NCI-H460 (cell line): ENCODE measurements at regions not wholly inside any gene's neighbourhood (a gene's known extent, or its start where the extent isn't known, plus 50 kb on each side); places are given as distances from the start of the nearest gene placed in this dataset.

Experiments
- DNase-seq: peaks from one replicate; pipeline ENCODE4 v3.0.0-alpha.2; 2016; ENCODE audit warnings: low read depth; ENCODE audit errors: extremely low read depth

- no peak for DNase-seq
Observed at GRCh38 chr13:76754414-76754813, 131.8 kb downstream of the KCTD12 start.

- no peak for DNase-seq
Observed at GRCh38 chr13:76751278-76751677, 134.9 kb downstream of the KCTD12 start.

DNA sequence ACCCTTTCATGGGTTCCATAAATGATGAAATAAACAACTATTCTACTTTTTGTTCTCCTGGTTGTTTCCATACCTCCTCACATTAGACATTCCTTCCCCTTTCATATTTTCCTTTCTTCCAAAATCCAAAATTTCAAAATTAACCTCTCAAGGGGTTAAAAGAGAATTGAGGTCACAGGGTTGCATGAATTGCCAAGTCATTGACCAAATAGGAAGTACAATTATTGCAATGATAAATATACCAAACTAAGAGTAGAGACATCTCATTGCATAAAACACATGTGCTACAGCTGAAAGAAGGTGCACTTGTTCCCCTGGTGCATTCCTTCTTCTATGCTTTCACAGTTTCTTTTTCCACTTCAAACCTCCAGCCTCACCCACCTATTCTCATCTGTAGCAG, 136.1 kb downstream of the KCTD12 start:
- DNase-seq = no peak

DNA sequence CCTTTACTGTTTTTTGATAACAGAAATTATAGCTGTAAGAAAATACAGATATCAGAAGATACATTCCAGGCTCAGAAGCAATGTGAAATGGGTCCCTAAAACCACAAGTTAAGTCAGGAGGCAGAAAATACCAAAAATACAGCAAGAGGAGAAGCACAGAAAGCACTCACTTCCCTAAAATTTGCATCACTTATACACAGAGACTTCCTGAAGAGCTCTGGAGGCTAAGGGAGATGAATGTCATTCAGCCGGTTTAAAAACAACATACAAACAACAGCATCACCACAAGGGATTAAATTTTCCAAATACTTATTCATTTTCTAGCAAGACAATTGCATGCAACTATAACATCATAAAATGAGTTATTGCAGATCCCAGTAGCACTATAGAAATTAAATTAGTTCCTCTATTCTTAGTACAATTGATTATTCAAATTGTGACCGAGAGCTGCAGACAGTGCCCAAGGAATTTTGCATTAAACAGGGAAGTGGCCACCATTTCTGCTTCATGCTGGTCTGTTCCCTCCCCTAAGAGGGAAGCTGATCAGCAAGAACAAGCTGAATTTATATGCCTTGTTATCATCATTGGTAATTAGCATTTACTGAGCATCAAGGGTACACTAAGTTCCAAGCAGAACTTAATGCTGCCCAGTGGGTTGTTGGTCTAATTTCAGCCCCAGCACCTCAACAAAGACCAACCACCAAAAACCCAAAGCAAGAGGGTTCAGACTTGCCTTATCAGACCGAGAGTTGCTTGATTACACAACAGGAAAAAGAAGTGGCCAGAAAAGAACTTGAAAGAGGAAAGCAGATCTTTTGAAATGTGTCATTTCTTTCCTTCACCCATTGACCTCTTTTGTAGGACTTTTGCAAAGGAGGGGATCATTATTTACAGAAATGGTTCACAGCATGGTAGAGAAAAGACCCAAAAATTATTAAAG, 140.7 kb downstream of the KCTD12 start:
- DNase-seq = no peak

GRCh38 chr13:76741624-76742023, 144.6 kb downstream of the KCTD12 start:
- DNase-seq = no peak

GRCh38 chr13:76741046-76741445, 145.2 kb downstream of the KCTD12 start:
- DNase-seq = no peak

- DNase-seq = no peak
Observed at GRCh38 chr13:76738616-76739015, 147.6 kb downstream of the KCTD12 start.

DNA sequence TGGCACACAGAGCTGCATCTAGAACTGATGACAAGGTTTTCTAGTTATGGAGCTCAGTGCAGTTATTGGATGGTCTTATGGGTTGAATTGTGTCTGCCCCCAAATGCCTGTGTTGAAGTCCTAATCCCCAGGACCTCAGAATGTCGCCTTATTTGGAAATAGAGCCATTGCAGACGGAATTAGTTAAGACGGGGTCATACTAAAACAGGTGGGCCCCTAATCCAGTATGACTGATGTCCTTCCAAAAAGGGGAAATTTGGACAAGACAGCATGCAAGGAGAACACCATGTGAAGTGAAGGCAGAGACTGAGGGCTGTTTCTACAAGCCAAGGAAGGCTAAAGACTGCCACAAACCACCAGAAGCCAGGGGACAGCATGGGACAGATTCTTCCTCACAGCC, 148.7 kb downstream of the KCTD12 start:
- no peak for DNase-seq

- DNase-seq = no peak
Observed at GRCh38 chr13:76735641-76736040, 150.6 kb downstream of the KCTD12 start.

DNA sequence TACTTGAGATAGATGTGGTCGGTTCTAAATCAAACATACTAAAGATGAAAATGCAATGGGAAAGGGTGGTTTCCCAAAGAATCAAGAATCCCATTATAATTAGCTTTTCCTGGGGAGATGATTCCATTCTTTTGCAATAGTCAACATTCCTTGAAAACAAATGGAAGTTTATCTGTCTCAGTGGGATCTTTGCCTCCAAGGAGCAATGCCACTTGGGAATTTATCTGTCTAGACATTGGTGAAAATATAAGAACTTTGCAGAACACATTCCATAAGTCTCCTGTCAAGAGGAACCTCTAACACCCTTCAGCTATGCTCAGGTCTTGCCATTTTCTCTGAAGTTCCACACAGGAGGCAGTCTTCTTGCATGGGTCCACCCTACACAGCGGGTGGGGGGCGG, 152.5 kb downstream of the KCTD12 start:
- no peak for DNase-seq

GRCh38 chr13:76732367-76732766, 153.8 kb downstream of the KCTD12 start:
- DNase-seq = no peak

DNA sequence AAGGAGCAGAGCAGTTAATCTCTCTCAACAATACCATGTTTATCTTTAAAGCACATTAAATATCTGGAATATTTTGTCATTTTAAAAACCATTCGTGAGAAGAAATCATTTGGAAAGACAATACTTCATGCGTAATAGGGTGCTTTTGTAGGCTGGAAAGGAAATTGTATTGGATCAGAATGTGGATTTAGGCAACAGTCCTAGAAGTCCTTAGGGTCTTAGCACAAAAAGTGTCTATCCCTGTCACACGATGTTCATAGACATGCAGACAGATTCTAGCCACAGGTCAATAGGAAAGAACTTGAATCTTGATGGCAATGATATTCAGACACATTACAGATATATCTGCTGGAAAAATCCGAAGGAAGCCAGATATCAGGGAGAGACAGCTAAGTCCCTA, 156.0 kb downstream of the KCTD12 start:
- no peak for DNase-seq

GRCh38 chr13:76729691-76730090, 156.5 kb downstream of the KCTD12 start:
- DNase-seq = no peak

DNA sequence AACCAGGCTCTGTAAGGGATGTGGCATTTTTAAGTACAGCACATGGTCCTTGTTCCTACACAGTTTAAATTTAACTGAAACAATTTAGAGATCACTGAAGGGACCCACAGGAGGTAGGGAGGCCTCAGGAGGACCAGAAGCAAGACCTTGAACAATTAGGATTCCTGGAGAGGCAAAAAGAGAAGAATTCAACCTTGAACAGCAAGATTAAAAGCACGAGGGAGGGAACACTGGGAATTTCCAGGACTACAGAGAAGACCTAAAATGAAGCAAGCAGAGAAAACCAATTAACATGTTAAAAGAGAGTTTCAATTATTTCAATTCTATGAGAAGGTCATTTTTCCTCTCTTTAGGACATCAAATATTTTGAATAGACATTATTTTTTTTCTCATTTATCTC, 160.3 kb downstream of the KCTD12 start:
- DNase-seq = no peak

GRCh38 chr13:76725211-76725610, 161.0 kb downstream of the KCTD12 start:
- no peak for DNase-seq

DNA sequence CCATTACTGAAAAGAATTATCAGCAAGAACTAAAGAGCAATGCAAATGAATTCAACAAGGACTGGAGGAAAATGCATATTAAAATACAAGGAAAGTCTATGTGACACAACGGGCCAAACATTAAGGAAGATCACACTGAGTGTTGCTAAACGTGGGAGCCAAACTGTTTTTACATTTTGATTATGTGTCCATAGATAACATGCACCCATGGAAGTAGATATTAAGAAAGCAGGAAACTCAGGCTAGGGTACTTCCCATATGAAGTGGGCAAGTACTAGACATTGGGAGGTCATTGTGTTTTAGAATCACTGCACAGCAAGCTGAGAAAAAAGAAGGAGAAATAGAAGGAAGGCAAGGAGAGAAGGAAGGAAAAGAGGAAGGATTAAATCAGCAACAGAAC, 161.8 kb downstream of the KCTD12 start:
- DNase-seq = no peak

DNA sequence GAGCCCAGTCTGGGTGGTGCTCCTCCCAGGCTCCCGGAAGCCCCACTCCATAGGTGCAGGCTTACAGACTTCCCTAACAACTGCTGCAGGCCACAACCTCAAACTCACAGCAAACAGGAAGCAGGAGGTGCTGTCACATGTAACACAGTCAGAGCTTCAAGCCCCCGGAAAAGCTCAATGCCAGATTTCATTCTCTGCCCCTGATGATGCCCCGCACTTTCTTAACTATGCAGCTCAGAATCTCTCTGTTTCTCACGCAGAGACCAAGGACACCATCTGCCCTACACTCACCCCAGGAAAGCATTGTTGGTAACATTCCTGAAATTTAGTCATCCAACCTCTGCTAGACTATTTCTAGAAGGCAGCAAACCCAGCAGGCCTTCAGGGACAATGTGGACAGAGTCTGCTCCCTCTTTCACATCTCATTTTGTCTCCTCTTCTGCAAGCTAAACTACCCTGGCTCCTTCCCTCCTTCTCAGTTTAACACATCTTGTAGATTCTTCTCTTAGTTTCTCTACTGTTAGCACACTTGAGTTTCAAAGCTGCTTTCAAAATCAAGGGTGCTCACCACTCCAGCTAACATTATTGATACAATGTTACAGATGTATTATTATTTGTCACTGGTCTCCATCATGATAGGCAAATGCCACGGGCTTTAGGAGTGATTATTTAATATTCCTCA, 162.5 kb downstream of the KCTD12 start:
- no peak for DNase-seq

DNA sequence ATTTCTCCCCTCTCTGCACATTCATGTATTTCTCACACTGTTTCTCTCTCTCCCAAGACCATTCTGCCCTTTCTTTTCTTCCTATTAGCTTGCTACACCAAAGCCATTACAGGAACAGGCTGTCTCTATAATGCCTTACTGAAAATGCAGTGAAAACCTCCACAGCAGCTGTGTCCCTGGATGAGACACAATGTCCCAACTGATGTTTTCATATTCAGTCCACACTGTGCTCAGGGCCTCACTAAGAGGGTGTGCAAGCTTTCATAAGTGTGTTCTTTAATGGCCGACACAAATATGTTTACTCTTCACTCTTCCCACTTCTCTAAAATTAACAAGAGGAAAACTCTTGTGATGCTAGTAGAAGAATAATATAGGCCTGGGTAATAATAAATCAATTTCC, 163.4 kb downstream of the KCTD12 start:
- no peak for DNase-seq

DNA sequence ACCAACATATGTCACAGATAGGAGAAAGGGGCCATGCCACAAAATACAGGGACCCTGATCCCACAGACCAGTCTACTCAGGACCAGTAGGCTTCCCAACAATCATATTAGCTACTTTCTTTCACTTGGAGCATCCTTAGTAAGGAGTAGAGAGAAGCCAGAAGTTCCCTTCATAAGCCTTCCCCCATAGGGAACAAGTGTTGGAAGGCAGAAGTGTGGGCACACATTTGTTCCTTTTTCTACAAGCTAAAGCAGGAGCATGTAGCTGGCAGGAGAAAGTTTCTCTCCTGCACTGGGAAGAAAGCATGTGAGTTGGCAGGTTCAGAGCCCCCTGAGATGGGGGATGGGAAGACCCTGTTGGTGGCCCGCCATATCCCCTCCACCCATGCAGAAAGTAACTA, 165.4 kb downstream of the KCTD12 start:
- no peak for DNase-seq

DNA sequence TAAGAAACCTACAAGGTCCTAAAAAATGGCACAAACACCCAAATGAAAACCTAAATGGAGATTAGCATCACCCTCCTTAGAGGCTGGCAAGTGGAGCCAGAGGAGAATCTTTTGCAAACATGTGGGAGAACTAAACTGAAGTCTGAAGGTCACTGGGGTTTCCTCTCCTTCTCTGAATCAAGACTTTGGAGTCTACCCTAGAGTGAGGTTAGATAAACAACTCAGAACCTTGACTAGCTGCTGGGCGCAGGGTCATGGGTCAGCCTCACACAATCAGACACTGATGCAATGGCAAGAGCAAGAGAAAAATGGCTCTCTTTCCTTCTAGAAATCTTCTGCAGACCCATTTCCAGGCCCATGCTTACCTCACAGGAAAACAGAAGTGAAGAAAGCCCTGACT, 165.8 kb downstream of the KCTD12 start:
- DNase-seq = no peak

DNA sequence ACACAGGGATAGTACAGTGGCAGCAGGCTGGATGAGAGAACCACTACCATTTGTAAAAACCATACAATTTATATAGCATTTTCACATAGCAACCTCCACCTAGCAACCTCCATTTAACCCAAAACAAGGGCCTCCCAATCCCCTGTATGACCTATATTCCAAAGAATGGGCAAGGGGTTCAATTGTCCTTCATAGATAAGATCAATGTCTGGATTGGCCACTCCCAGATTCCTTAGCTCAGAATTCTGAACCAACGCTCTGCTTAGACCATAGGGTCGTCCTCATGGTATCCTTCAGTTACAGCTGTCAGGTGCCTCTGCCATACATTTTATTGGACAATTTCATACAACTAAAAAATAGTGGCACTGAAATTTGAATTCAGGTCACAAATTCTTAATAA, 166.2 kb downstream of the KCTD12 start:
- no peak for DNase-seq

DNA sequence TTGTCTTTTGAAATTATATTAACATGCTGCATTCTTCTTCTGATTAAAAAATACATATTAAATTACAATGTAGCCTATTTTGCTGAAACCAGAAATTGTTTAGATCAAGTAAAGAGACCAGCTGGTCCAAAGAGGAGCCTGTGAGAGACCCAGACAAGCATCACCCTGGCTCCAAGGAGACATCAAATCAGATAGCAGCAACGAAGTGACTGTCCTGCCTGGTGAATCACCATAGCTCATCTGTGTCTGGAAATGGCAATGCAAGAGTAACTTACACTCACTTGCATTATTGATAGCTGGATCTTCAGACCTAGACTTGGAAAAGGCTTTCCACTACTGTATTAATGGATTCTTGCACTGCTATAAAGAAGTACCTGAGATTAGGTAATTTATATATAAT, 169.1 kb downstream of the KCTD12 start:
- DNase-seq = no peak
